ENCODE measurements at regions not wholly inside any gene's neighbourhood (a gene's known extent, or its start where the extent isn't known, plus 50 kb on each side); places are given as distances from the start of the nearest gene placed in this dataset.

DNA sequence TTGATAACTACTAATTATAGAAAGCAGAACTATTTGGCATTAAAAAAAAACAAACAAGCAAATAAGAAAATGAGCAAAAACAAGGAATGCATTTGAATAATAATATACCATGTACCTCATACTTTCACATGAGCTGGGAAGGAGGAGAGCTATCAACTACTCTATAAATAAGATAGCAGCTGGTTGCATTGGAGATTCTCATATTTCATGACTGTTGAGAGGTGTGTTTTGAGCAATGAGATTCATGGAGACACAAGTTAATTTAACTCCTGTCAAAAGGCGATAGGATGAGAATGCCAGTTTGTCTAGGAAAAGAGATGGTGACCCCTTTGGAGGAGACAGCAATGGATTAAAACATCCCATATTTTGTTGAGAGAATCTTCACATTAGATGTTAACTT, 348.8 kb upstream of the SPTLC3 start:
- no peak for DNase-seq (ENCODE audit: low spot score)
- intact Hi-C loops (cut with DNase I), result no loop called here

DNA sequence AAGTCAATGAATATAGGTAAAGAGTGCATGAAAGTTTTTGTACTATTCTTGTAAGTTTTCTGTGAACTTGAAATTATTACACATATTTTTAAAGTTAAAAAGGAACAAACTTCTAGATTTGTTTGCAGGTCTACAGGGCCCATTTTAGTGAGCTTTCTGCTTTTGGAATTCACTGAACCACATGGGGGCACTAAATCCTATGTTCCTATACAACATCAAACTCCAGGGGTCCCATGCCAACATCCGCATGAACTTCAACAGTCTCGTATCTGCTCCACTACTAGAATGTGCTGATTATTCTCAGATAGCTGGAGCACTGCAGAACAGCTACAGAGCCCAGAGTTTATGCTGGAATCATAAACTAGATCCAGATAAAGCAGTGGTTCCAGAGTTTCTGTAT, 347.9 kb upstream of the SPTLC3 start:
- intact Hi-C loops (cut with DNase I), result no loop called here
- no peak for DNase-seq (ENCODE audit: low spot score)

DNA sequence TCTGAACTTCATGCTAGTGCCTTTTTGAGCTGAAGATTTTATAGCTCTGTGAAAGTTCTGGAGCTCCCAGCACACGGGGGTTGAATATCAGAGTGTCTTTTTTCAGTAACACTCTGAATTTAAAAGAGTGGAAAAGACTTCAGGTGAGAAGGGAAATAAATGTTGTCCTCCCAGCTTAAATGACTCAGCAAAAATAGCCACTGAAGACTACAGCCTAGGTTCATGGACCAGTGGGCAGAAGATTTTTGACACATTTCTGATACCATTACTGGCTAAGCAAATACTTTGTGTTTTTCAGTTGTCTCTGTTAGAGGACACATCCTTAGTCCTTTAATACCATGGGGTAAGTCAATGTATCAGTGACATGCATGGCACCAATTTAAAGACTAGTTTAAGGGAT, 338.5 kb upstream of the SPTLC3 start:
- no peak for DNase-seq (ENCODE audit: low spot score)
- intact Hi-C loops (cut with DNase I), result loop anchor here in 1 of 2 donors (10.0 kb wide), 1 partner anchor 1804 kb away; no protein-coding TSS in a partner anchor

DNA sequence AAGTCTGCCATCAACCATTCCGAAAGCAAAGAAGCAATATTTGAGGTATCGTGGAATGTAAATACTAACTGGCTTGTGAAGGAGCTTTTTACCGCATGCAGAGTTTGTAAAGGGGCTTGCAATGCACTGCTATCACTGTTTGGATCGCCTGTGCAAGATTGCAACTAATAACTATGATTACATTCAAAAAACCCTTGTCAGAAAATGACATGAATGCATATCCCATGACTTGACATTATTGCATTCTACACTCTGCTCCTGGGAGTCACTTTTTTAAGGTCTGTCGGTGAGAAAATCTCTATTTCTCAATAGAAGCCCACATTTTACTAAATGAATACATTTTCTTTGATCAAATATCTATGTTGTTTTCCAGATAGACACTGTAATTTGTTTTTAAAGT, 335.4 kb upstream of the SPTLC3 start:
- no peak for DNase-seq (ENCODE audit: low spot score)
- intact Hi-C loops (cut with DNase I), result loop anchor here in 1 of 2 donors (10.0 kb wide), 1 partner anchor 1801 kb away; no protein-coding TSS in a partner anchor

DNA sequence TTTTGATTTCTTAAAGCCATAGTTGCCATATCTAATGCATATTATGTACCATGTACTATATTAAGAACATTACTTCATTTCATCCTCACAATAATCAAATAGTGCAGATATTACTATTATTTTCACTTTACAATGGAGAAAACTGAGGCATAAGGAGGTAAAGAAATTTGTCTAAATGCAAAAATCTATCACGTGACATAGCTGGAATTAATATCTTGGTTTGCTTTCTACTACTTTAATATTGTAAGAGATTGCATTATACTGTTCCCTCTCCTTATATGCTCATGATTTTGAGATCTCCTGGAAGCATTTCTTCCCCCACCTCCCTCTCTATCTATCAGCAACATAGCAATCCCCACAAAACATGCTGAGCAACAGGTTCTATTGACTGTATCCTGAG, 330.8 kb upstream of the SPTLC3 start:
- intact Hi-C loops (cut with DNase I), result loop anchor here in 1 of 2 donors (10.0 kb wide), 1 partner anchor 1797 kb away; no protein-coding TSS in a partner anchor
- DNase-seq (ENCODE audit: low spot score), result no peak

DNA sequence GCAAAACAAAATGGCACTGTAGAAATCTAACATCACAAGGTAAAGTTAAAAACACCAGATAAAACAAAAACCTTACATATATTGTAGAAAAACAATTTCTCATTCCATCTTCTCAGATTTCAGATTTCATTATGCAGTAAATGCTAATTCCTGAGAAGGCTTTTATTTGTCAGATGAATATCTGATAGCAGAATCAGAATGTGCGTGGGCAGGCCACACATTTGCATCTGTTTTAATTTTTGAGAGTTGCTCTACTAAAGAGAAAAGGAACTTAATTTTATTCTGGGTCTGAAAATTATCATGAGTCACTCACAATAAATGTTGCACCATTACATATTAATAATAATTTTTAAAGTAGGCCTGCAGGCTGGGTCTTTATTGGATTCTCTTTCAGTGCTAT, 329.3 kb upstream of the SPTLC3 start:
- intact Hi-C loops (cut with DNase I), result loop anchor here in 1 of 2 donors (10.0 kb wide), 1 partner anchor 1795 kb away; no protein-coding TSS in a partner anchor
- no peak for DNase-seq (ENCODE audit: low spot score)

DNA sequence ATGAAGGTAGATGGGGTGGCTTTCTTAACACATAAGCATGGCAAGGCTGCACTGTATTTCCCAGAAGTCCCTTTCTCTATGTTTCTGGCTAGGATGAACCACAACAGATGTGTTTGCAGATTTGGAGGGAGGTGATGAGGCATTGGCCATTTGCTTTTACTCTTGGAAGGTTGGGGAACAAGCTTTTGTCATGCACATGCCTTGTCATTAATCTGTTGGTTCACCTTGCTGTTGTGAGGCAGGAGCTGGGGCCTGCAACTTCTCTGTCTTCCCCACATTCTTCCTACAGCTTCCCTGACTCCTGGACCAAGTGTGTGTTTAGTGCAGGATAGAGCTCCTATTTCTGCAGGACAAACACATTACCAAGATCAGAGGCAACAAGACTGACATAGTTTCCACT, 326.2 kb upstream of the SPTLC3 start:
- DNase-seq (ENCODE audit: low spot score), result no peak
- intact Hi-C loops (cut with DNase I), result no loop called here

DNA sequence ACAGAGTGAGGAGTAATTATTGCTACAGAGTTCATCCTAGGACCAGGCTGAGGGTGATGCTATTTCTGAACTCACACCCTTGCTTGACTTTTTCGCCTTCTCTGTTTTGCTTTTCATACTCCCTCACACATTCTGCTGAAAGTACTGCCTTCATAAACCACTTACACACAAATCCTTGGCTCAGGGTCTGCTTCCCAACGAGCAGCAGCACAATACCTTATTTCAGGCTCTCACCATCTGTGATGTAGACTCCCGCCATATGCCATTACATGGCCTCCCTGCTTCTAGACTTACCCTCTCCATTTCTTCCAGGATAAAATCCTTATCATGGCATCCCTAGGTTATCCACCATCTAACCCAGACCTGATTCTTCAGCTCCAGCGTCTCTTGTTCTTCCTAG, 321.3 kb upstream of the SPTLC3 start:
- no peak for DNase-seq (ENCODE audit: low spot score)
- intact Hi-C loops (cut with DNase I), result no loop called here

DNA sequence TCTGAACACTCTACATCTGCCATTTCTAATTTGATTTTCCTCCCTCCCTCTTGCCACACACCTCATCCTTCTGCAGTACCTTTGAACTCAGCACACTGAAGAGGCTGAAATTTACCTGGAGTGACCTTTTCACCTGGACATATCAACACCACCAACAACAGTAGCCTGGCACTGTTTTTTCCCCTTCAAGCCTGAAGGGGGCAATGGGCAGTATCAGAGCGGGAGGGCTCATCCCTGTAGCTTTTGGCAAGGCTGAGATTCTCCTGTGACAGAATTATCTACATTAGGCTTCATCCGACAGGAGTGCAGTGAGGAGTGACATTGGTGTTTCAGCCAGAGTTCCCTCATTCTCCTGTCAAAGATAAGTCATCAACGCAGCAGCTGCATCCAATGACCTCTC, 312.8 kb upstream of the SPTLC3 start:
- intact Hi-C loops (cut with DNase I), result no loop called here

DNA sequence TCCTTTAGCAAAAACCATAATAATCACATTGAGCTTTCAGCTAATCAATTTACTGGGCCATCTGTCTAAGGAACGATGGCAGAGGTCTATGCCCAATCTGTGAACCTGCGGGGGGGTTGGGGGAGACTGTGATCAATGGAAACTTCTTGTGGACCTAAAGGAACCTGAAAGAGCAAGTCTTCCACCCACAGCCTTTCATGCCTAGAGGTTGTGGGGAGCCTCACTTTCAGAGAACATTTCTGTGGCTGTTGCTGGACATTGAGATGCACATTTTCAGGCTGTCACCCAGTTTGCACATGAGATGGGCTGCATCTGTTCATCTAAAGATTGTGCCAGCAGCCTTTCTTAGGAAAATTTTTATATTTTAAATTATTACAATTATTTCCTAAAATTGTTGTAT, 310.0 kb upstream of the SPTLC3 start:
- intact Hi-C loops (cut with DNase I), result no loop called here
- no peak for DNase-seq (ENCODE audit: low spot score)

More for the DNA sequence above, 312.8 kb upstream of the SPTLC3 start:
- DNase-seq (ENCODE audit: low spot score), result no peak

DNA sequence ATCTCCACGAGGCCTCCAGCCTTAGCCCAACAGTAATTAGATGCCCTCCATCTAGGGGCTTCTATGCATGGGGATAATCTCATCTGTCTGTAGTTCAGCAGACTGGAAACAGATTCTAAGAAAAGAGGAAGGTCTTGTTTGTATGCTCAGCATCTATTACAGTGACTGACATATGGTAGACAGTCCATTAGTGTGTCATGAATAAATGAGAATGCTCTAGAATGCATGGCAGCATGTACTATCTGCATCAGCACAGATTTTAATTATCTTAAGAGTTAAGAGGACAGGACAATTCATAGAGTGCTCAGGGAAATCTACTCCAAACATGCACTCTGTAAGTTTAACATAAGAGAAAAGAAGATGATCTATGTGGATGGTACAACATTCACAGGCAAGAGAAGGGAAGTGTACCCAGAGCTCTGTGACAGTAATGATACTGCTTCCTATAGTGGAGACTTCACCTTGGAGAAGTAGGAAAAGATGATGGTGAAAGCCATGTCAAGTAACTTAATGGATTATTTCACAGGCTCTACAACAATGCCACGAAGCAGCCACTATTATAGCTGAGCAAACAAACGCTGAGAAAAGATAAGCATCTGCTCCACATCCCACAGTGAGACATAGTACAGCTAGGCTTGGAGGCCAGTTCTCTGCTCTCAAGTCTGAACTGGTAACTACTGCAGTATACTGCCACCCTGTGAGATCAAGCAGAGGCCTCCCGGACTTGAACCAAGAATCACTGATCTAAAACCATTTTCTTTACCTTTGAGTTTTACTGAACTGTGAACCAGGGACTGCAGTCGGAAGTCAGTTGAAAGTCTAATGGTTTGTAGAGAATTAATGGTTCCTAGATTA, 309.2 kb upstream of the SPTLC3 start:
- intact Hi-C loops (cut with DNase I), result no loop called here
- DNase-seq (ENCODE audit: low spot score), result no peak

DNA sequence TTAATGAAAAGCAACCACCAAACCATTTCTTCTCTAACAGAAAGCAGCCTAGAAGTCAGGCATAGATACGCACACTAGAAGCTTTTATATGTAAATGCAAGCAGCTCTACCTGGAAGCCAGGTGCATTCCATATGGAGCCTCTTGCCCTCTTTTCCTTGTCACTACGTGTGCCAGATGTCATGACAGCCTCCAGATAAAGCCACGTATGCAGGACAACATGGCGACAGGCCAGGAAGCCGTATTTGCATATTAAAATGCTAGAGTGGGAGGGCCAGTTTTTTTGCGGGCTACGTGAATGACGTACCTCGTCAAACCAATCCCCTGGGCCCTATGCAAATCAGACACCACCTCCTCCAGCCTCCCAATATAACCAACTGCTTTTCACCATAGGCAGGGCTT, 308.1 kb upstream of the SPTLC3 start:
- no peak for DNase-seq (ENCODE audit: low spot score)
- intact Hi-C loops (cut with DNase I), result no loop called here

DNA sequence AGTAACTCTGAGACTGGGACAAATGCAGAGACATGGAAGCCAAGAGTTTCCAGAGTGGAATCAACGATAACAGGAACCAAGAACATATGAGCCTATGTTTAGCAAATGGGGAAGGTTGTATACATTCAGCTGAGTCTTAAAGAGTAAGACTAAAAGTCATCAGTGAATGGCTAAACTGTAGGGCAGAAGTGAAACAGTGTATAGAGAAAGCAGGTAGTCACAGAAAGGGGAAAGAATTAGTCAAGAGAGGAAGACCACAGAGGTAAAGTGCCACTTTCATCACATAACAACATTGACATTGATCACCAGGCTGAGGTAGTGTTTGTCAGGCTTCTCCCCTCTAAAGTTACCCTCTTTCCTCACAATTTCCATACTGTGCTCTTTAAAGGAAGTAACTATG, 306.5 kb upstream of the SPTLC3 start:
- intact Hi-C loops (cut with DNase I), result no loop called here
- DNase-seq (ENCODE audit: low spot score), result no peak

DNA sequence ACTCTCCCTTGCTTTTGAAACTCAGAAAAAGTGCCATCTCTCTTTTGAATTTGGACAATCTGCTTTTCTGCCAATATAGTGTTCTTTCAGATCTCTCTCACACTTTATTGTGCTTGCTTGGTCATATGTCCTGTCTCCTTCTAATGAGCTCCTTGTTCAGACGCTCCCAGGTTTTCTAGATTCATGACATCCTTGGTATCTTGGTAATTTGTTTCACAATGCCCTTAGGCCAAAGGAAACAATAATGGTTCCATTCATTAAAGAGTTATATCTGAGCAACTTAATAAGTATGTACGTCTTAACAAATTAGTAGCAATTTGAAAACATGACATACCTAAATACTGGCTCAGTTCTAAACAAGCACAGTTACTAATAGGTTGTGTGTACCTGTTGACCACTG, 293.4 kb upstream of the SPTLC3 start:
- no peak for DNase-seq (ENCODE audit: low spot score)
- intact Hi-C loops (cut with DNase I), result no loop called here

DNA sequence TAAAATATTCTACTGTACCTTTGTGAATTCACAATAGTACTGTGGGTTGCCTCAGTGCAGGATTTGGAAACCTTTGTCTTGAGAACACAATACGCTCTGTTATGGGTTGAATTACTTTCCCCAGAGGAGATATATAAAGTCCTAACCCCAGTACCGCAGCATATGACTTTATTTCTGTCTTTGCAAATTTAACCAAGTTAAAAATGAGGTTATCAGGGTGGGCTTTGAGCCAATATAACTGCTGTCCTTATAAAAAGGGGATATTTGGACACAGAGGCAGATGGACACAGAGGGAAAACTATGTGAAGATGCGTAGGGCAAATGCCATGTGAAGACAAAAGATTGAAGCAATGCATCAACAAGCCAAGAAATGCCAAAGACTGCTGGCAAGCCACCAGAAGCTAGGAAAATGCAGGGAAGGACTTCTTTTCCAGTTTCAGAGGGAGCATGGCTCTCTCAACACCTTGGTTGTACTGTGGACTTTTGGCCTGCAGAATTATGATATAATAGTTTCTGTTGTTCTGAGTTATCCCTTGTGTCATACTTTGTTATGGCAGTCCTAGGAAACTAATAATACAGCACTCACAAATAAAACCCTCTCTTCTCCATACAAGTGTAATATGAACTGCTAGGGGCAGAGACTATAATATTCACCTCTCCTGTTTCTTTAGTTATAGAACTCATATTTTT, 292.6 kb upstream of the SPTLC3 start:
- intact Hi-C loops (cut with DNase I), result no loop called here
- no peak for DNase-seq (ENCODE audit: low spot score)

DNA sequence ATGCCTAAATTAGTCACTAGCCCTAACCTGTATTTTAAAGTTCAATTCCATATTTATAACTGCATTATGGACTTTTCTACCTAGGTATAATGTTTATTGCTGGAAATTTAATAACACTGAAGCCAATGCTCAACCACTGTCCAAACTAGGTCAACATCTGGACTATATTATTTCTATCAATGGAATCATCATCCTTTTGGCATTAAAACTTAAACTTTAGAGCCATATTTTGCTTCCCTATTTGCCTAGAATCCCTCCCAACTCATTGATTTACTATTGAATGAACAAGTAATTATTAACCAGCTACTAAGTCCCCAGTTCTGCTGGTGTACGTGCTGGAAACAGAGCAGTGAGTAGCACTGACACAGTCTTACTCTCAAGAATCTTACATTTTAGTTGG, 291.7 kb upstream of the SPTLC3 start:
- intact Hi-C loops (cut with DNase I), result no loop called here
- DNase-seq (ENCODE audit: low spot score), result no peak

DNA sequence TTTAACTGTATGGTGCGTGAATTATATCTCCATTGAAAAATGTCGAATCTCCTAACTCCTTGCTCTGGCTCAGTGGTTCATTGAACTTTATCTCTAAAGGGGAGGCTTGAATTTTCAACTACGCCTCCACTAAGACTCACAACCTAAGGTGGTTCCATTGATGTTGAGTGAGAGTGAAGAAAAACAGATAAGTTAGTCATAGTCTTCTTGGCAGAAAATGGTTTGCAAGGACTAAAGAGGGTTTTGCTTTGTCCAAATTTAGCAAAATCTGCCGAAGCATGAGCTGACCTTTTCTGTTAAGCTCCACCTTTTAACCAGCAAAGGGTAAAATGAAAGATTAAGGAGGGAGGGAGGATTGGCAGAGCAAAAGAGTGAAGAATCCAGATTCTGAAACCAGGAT, 290.2 kb upstream of the SPTLC3 start:
- intact Hi-C loops (cut with DNase I), result no loop called here
- no peak for DNase-seq (ENCODE audit: low spot score)

DNA sequence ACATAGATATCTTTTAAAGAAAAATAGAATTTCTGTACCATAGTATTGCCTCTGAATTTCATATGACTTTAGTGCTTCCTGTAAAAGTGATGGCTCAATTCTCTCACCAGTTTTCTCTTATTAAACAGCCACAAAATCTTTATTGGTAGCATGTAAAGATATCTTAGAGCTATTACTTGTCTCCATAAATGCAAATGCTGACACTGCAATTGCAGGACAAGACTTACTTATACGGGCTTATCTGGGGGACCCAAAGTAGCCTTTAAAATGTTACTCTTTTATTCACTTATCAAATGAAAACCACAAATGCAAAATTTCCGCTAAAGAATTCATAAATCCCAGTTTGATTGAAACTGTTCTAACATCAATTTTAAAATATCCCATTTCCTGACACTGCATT, 287.1 kb upstream of the SPTLC3 start:
- intact Hi-C loops (cut with DNase I), result no loop called here
- no peak for DNase-seq (ENCODE audit: low spot score)

DNA sequence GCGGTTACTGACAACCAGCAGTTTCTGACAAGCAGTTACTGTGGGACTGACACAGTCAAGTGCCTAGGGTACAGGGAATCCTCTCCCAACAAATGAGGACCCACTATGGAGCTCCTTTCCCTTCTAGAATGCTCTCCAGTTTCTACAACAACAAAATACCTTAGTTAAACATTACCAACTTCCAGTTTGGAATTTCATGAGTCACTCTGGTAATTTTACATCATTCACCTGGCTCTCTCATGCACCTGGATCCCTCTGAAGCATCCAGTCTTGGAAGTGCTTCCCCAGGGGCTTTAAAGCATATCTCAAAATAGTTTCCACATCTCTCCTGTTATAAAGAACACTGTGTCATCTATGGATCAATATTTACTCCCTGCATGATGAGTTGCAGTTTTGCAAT, 286.7 kb upstream of the SPTLC3 start:
- intact Hi-C loops (cut with DNase I), result no loop called here
- no peak for DNase-seq (ENCODE audit: low spot score)

DNA sequence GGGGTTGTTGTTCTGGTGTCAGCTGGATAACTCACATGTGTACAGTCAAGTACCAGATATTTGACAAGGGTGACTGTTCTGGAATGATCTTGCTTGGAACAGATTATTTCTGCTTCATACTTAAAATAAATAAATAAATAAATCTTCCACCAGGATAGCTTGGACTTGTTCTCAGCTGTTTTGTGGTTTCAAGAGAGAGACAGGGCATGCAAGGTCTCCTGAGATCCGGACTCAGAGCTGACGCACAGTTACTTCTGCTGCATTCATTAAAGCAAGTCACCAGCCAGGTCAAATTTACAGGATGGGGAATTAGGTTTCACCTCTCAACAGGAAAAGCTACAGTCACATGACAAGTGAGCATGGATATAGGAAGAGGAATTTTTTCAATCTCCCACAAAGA, 285.0 kb upstream of the SPTLC3 start:
- DNase-seq (ENCODE audit: low spot score), result no peak
- intact Hi-C loops (cut with DNase I), result no loop called here

DNA sequence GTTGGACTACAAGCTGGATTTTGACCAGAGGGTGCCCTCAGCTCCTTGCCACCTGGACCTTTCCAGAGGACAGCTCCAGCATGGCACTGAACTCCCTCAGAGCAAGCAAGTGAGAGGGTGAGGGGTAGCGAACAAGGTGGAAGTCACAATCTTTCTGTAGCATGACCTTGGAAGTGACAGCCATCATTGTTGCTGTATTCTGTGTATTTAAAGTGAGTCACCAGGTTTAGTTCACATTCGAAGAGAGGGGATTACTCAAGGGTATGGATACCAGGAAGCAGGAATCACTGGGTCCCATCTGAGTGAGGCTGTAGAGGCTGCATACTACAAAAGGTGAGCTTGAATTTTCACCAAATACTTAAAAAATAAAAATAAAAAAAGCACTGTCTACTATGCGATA, 280.0 kb upstream of the SPTLC3 start:
- no peak for DNase-seq (ENCODE audit: low spot score)
- intact Hi-C loops (cut with DNase I), result no loop called here

Measured in posterior vena cava (tissue), 2 donors.